ENCODE measurements at regions not wholly inside any gene's neighbourhood (a gene's known extent, or its start where the extent isn't known, plus 50 kb on each side); places are given as distances from the start of the nearest gene placed in this dataset.

DNA sequence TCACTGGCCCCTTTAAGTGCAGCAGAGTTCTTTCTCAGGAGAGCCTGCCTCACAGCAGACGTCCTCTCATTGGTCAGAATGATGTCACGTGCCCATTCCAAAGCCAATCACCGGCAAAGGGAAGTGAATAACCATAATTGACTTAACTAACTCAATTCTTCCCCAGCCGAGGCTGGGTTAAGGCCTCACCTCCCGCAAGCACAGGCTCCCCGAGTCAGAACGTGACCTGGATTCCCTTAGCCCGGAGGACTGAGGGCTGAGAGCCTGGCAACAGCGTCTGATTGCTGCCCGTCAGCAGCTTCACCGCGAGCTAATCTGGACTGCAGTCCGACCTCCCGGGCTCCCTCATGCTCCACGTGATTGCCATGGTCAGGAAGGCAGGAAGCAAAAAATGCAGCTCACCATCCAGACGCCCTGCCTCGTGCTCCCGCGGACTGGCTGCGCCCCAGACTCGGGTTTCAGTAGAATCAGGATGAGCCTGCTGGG, 92.1 kb upstream of the FZD10 start:
- TF ChIP-seq, protein P1, sequence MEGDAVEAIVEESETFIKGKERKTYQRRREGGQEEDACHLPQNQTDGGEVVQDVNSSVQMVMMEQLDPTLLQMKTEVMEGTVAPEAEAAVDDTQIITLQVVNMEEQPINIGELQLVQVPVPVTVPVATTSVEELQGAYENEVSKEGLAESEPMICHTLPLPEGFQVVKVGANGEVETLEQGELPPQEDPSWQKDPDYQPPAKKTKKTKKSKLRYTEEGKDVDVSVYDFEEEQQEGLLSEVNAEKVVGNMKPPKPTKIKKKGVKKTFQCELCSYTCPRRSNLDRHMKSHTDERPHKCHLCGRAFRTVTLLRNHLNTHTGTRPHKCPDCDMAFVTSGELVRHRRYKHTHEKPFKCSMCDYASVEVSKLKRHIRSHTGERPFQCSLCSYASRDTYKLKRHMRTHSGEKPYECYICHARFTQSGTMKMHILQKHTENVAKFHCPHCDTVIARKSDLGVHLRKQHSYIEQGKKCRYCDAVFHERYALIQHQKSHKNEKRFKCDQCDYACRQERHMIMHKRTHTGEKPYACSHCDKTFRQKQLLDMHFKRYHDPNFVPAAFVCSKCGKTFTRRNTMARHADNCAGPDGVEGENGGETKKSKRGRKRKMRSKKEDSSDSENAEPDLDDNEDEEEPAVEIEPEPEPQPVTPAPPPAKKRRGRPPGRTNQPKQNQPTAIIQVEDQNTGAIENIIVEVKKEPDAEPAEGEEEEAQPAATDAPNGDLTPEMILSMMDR (IDR thresholded peaks at IDR 0.05; ENCODE audit: borderline replicate concordance, insufficient read depth, low read depth, low read length): no peak
- H3K4me3 ChIP-seq (ENCODE audit: low read depth, low read length): no peak overlapping the region

DNA sequence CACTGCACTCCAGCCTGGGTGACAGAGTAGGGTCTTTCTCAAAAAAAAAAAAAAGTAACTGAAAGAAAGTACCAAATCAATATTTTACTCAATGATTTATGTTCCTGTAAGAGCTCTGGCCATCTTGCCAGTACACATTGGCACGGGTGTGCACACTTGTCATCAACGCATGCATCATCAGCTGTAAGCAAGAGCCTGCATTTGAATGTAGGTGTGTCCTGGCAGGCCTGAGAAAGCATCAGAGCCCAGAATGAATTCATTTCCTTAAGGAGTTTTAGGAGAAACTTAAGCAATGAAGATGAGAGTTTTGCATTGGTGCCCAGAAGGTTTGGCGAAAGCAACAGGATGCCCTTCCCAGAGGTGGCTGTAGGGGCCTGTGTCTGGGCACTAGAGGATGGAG, 88.5 kb upstream of the FZD10 start:
- H3K4me3 ChIP-seq (ENCODE audit: low read depth, low read length): no peak overlapping the region
- TF ChIP-seq, protein P1 (IDR thresholded peaks at IDR 0.05; ENCODE audit: borderline replicate concordance, insufficient read depth, low read depth, low read length): no peak

DNA sequence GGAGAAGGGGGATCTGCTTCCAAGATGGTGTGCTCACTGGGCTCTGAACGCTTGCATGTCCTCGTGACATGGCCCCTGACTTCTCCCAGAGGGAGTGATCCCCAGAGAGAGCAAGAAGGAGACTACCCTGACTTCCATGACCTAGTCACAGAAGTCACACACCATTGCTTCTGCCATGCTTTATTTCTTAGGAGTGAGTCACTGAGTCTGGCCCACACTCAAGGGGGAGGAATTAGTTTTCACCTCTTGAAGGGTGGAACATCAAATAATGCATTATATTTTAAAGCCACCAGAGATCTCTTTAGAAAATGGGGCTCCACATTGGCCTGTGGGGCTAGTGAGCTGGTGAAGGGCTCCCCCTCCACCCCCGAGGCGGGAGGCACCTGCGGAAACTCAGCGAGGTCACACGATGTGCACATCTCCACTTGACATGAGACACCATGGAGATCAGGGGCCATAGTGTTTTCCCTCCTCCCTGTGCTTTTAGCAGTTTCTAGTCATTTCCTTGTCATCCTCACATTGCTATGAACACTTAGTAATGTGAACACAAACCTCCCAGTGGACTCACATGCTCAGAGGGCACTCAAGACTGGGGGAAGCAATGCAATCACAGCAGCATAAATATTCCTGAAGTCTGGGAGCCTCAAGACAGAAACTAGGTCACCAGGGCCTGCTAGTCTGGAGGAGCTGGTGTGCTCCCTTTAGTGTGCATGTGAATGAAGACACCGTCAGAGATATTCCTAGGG, 87.4 kb upstream of the FZD10 start:
- TF ChIP-seq, protein P1 (IDR thresholded peaks at IDR 0.05; ENCODE audit: borderline replicate concordance, insufficient read depth, low read depth, low read length): no peak
- H3K4me3 ChIP-seq (ENCODE audit: low read depth, low read length): no peak overlapping the region

DNA sequence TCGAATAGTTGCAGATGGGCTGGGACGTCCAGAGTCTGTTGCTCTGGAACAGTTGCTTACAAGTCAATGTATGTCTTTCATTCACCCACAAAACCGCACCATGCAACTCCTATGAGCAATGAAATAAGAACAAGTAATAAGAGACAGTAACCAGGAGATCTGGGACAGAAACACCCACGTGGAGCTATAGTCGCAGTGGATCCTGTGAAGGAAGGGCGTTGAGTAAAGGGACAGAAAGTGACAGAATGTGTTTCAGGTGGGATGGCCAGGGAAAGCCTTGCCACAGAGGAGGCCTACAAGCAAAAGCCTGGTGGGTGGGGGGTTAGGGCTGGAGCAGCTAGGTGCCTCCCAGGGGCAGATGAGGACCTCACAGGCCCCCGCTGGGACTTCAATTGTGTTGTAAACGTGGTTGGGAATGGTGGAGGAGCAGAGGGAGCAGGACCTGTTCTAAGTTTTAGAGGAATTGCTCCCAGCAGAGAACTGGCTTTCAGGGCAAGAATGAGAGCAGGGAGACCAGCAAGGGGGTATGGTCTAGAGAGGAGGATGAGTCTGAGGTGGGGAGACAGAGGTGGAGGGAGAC, 86.7 kb upstream of the FZD10 start:
- no peak overlapping the region for H3K4me3 ChIP-seq (ENCODE audit: low read depth, low read length)
- TF ChIP-seq, protein P1 (IDR thresholded peaks at IDR 0.05; ENCODE audit: borderline replicate concordance, insufficient read depth, low read depth, low read length): no peak

DNA sequence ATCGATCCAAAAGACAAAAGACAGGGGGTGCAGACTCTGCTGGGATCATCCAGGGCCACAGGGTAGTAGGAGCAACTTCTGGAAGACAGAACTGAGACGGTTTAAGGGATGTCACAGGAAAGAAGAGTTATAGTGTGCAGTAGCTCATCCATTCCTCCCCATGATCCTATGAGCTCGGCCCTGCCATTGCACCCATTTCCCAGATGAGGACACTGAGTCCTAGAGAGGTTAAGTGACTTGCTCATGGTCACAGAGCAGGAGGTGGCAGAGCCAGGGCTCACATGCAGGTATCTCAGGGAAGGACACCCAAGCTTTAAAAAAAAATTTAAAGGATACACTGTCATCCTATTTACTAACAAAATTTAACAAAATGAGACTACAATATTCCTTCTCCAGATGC, 86.1 kb upstream of the FZD10 start:
- no peak overlapping the region for H3K4me3 ChIP-seq (ENCODE audit: low read depth, low read length)
- TF ChIP-seq, protein P1 (IDR thresholded peaks at IDR 0.05; ENCODE audit: borderline replicate concordance, insufficient read depth, low read depth, low read length): no peak

DNA sequence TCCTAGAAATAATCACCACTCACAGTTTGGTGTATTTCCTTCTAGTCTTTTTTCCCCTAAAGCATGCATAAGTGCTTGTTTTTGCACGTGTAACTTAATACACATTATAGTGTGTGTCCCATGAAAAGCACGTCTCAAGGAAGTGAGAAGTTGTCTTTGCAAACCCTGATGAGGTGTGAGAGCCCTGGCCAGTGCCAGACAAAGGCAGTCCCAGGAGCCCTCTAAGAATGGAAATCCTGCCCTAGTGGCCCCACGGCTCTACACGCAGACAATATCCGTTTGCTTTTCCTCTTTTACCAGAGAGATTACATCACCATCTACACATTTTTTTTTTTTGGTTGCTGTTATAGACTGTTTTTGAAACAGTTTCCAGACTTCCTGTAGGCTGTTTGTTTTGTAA, 85.5 kb upstream of the FZD10 start:
- TF ChIP-seq, protein P1 (IDR thresholded peaks at IDR 0.05; ENCODE audit: borderline replicate concordance, insufficient read depth, low read depth, low read length): no peak
- no peak overlapping the region for H3K4me3 ChIP-seq (ENCODE audit: low read depth, low read length)

DNA sequence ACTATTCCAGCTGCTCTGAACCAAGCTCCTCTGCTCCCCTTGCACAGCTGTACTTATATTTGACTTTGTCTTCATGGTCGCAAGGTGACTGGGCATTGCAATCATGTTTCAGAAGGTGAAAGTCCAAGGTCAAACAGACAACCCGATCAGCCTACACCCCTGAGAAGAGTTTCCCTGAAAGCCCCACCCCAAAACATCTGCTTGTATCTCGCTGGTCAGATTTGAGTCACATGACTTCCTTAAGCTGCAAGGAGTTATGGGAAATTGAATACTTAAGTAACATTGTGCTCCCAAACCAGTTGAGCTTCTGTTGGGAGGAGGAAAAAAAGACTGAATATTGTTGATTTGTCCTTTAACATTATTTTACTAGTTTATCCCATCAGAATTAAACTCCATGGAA, 83.4 kb upstream of the FZD10 start:
- H3K4me3 ChIP-seq (ENCODE audit: low read depth, low read length): no peak overlapping the region
- TF ChIP-seq, protein P1 (IDR thresholded peaks at IDR 0.05; ENCODE audit: borderline replicate concordance, insufficient read depth, low read depth, low read length): no peak

Data from GM12875 (cell line).